ENCODE measurements at regions not wholly inside any gene's neighbourhood (a gene's known extent, or its start where the extent isn't known, plus 50 kb on each side); places are given as distances from the start of the nearest gene placed in this dataset.

DNA sequence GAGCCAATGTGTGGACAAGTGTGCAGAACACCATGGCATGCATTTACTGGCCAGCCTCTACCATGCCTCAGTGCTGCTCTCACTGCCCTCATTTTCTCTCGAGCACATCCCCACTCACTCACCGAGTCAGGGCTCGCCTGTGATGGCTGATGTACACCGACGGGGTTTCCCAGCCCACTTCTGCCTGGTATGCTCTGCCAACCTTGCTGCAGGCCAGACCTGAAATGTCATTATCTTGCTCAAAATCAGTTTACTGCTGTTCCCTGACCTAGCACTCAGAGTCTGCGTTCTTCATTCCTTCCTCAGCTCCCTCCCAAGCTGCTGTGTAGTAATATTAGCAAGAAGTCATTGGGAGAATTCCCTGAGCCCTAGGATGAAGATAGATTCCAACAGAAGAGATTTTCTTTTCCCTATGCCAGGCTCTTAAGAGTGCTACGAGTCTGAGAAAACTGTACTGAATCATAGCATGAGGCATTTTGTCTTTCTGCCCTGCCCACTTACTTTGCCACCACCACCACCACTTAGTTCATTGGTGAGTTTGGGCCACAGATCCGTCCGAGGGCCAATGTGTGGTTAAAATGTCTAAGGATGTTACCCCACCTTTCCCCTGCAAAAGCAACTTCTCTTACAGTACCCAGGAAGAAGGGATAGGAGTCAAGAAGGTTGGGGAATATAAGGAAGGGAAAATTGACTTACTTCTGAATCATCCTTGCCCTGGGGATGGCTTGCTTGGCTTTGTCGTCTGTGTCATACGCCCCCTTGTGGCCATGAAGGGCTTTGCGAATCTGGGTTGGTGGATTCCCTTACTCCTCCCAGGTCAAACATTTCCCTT lies 51.0 kb downstream of the BMAL2 start (continued):
- TF ChIP-seq, protein P1, sequence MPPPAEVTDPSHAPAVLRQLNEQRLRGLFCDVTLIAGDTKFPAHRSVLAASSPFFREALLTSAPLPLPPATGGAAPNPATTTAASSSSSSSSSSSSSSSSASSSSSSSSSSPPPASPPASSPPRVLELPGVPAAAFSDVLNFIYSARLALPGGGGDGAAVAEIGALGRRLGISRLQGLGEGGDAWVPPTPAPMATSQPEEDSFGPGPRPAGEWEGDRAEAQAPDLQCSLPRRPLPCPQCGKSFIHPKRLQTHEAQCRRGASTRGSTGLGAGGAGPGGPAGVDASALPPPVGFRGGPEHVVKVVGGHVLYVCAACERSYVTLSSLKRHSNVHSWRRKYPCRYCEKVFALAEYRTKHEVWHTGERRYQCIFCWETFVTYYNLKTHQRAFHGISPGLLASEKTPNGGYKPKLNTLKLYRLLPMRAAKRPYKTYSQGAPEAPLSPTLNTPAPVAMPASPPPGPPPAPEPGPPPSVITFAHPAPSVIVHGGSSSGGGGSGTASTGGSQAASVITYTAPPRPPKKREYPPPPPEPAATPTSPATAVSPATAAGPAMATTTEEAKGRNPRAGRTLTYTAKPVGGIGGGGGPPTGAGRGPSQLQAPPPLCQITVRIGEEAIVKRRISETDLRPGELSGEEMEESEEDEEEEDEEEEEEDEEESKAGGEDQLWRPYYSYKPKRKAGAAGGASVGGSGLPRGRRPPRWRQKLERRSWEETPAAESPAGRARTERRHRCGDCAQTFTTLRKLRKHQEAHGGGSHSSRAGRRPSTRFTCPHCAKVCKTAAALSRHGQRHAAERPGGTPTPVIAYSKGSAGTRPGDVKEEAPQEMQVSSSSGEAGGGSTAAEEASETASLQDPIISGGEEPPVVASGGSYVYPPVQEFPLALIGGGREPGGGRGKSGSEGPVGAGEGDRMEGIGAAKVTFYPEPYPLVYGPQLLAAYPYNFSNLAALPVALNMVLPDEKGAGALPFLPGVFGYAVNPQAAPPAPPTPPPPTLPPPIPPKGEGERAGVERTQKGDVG (CRISPR knock-in tag; IDR thresholded peaks at IDR 0.05) = no peak
- no peak for TF ChIP-seq PML (IDR thresholded peaks at IDR 0.05; ENCODE audit: low read length)
- TF ChIP-seq IRF4 (IDR thresholded peaks at IDR 0.05; ENCODE audit: low read depth, low read length) = peak; percentile 72
- TF ChIP-seq STAT3 (IDR thresholded peaks at IDR 0.05; ENCODE audit: low read depth, low read length) = no peak
- TF ChIP-seq KAT2A (conservative IDR thresholded peaks at IDR 0.05; ENCODE audit: control insufficient read depth, low read depth, low read length) = no peak
- no peak for TF ChIP-seq RCOR1 (conservative IDR thresholded peaks at IDR 0.05; ENCODE audit: low read depth, low read length)
- TF ChIP-seq RAD21 (IDR thresholded peaks at IDR 0.05; ENCODE audit: insufficient read depth, low read depth, low read length) = peak; percentile 83
- TF ChIP-seq, protein P2, sequence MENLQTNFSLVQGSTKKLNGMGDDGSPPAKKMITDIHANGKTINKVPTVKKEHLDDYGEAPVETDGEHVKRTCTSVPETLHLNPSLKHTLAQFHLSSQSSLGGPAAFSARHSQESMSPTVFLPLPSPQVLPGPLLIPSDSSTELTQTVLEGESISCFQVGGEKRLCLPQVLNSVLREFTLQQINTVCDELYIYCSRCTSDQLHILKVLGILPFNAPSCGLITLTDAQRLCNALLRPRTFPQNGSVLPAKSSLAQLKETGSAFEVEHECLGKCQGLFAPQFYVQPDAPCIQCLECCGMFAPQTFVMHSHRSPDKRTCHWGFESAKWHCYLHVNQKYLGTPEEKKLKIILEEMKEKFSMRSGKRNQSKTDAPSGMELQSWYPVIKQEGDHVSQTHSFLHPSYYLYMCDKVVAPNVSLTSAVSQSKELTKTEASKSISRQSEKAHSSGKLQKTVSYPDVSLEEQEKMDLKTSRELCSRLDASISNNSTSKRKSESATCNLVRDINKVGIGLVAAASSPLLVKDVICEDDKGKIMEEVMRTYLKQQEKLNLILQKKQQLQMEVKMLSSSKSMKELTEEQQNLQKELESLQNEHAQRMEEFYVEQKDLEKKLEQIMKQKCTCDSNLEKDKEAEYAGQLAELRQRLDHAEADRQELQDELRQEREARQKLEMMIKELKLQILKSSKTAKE (IDR thresholded peaks at IDR 0.05; ENCODE audit: low read depth, poor library complexity, severe bottlenecking) = no peak
- no peak for TF ChIP-seq KDM1A (IDR thresholded peaks at IDR 0.05; ENCODE audit: borderline replicate concordance)
- TF ChIP-seq CHD4 (IDR thresholded peaks at IDR 0.05) = no peak
- TF ChIP-seq CHD2 (IDR thresholded peaks at IDR 0.05; ENCODE audit: borderline replicate concordance, low read depth, low read length) = no peak
- TF ChIP-seq NFIC (IDR thresholded peaks at IDR 0.05; ENCODE audit: low read depth, low read length) = no peak
- no peak for TF ChIP-seq TCF12 (IDR thresholded peaks at IDR 0.05; ENCODE audit: low read depth, low read length)
- TF ChIP-seq CEBPB (IDR thresholded peaks at IDR 0.05; ENCODE audit: borderline replicate concordance in 1 of 2, low read depth in 2 of 2, low read length in 2 of 2) = no peak
- no peak for TF ChIP-seq ZNF24 (IDR thresholded peaks at IDR 0.05)
- no peak for TF ChIP-seq CBX3 (IDR thresholded peaks at IDR 0.05; ENCODE audit: borderline replicate concordance, low read depth)
- TF ChIP-seq MTA3 (IDR thresholded peaks at IDR 0.05; ENCODE audit: borderline replicate concordance, low read length) = no peak
- TF ChIP-seq, protein P3, sequence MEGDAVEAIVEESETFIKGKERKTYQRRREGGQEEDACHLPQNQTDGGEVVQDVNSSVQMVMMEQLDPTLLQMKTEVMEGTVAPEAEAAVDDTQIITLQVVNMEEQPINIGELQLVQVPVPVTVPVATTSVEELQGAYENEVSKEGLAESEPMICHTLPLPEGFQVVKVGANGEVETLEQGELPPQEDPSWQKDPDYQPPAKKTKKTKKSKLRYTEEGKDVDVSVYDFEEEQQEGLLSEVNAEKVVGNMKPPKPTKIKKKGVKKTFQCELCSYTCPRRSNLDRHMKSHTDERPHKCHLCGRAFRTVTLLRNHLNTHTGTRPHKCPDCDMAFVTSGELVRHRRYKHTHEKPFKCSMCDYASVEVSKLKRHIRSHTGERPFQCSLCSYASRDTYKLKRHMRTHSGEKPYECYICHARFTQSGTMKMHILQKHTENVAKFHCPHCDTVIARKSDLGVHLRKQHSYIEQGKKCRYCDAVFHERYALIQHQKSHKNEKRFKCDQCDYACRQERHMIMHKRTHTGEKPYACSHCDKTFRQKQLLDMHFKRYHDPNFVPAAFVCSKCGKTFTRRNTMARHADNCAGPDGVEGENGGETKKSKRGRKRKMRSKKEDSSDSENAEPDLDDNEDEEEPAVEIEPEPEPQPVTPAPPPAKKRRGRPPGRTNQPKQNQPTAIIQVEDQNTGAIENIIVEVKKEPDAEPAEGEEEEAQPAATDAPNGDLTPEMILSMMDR (IDR thresholded peaks at IDR 0.05 in 2 of 3, conservative IDR thresholded peaks at IDR 0.05 in 1 of 3; ENCODE audit: control insufficient read depth in 2 of 3, extremely low read depth in 1 of 3, insufficient read depth in 1 of 3, low read depth in 3 of 3, low read length in 3 of 3) = peak; percentile 84 to 95 (median 91)
- TF ChIP-seq NRF1 (conservative IDR thresholded peaks at IDR 0.05; ENCODE audit: low read depth, low read length) = no peak

All from GM12878 (cell line).